ENCODE measurements at regions not wholly inside any gene's neighbourhood (a gene's known extent, or its start where the extent isn't known, plus 50 kb on each side); places are given as distances from the start of the nearest gene placed in this dataset.
A peak's percentile ranks its signal among the peaks of the same experiment; 100 is the strongest.

- Histone ChIP-seq H3K9me3 (ENCODE audit: insufficient read depth, low read length) (no peaks in the 10 kb centered on the region), H3K36me3 (ENCODE audit: low read length) (no peaks in the 10 kb centered on the region), H3K79me2 (ENCODE audit: insufficient read depth, low read length) (no peaks in the 10 kb centered on the region), H3K9me2 (replicated peaks; ENCODE audit: insufficient read depth, low read length) (no peaks in the 10 kb centered on the region), H4K20me1 (ENCODE audit: low read depth, low read length) (no peaks in the 10 kb centered on the region), H3F3A (ENCODE audit: insufficient read depth) (no peaks in the 10 kb centered on the region), H2AFZ (ENCODE audit: low read depth, low read length, severe bottlenecking) (no peak overlapping the region), H3K4me2 (ENCODE audit: low read depth, low read length, poor library complexity, severe bottlenecking) (no peak overlapping the region), H3K27me3 (ENCODE audit: low read length) (no peaks in the 10 kb centered on the region), H3K27ac (ENCODE audit: low read depth, low read length) (no peak overlapping the region), H3K9ac (ENCODE audit: low read length) (no peak overlapping the region), H3K4me3 (ENCODE audit: insufficient read depth, low read length, poor library complexity, severe bottlenecking) (no peak overlapping the region)
- TF ChIP-seq, protein P1, sequence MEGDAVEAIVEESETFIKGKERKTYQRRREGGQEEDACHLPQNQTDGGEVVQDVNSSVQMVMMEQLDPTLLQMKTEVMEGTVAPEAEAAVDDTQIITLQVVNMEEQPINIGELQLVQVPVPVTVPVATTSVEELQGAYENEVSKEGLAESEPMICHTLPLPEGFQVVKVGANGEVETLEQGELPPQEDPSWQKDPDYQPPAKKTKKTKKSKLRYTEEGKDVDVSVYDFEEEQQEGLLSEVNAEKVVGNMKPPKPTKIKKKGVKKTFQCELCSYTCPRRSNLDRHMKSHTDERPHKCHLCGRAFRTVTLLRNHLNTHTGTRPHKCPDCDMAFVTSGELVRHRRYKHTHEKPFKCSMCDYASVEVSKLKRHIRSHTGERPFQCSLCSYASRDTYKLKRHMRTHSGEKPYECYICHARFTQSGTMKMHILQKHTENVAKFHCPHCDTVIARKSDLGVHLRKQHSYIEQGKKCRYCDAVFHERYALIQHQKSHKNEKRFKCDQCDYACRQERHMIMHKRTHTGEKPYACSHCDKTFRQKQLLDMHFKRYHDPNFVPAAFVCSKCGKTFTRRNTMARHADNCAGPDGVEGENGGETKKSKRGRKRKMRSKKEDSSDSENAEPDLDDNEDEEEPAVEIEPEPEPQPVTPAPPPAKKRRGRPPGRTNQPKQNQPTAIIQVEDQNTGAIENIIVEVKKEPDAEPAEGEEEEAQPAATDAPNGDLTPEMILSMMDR (IDR thresholded peaks at IDR 0.05; ENCODE audit: insufficient read depth, low read length, poor library complexity, severe bottlenecking): no peak
- TF ChIP-seq EZH2phosphoT487 (conservative IDR thresholded peaks at IDR 0.05; ENCODE audit: low read length): no peak
Observed at GRCh38 chr9:73083519-73083918, 68.1 kb upstream of the ANXA1 start.

GRCh38 chr9:73081979-73082657 is 69.5 kb upstream of the ANXA1 start:
- no peak overlapping the region for H3K4me2 ChIP-seq (ENCODE audit: low read depth, low read length, poor library complexity, severe bottlenecking)
- H4K20me1 ChIP-seq (ENCODE audit: low read depth, low read length): no peaks in the 10 kb centered on the region
- H3K9me3 ChIP-seq (ENCODE audit: insufficient read depth, low read length): no peaks in the 10 kb centered on the region
- H3K27me3 ChIP-seq (ENCODE audit: low read length): no peaks in the 10 kb centered on the region
- H3F3A ChIP-seq (ENCODE audit: insufficient read depth): no peaks in the 10 kb centered on the region
- H3K4me3 ChIP-seq (ENCODE audit: insufficient read depth, low read length, poor library complexity, severe bottlenecking): no peak overlapping the region
- no peaks in the 10 kb centered on the region for H3K36me3 ChIP-seq (ENCODE audit: low read length)
- no peaks in the 10 kb centered on the region for H3K79me2 ChIP-seq (ENCODE audit: insufficient read depth, low read length)
- no peak for TF ChIP-seq EZH2phosphoT487 (conservative IDR thresholded peaks at IDR 0.05; ENCODE audit: low read length)
- TF ChIP-seq, protein P1 (IDR thresholded peaks at IDR 0.05; ENCODE audit: insufficient read depth, low read length, poor library complexity, severe bottlenecking): peak; percentile 36
- no peak overlapping the region for H3K27ac ChIP-seq (ENCODE audit: low read depth, low read length)
- no peaks in the 10 kb centered on the region for H3K9me2 ChIP-seq (replicated peaks; ENCODE audit: insufficient read depth, low read length)
- no peak overlapping the region for H3K9ac ChIP-seq (ENCODE audit: low read length)
- no peak overlapping the region for H2AFZ ChIP-seq (ENCODE audit: low read depth, low read length, severe bottlenecking)

- H3F3A ChIP-seq (ENCODE audit: insufficient read depth): no peaks in the 10 kb centered on the region
- no peaks in the 10 kb centered on the region for H3K79me2 ChIP-seq (ENCODE audit: insufficient read depth, low read length)
- H3K9me2 ChIP-seq (replicated peaks; ENCODE audit: insufficient read depth, low read length): no peaks in the 10 kb centered on the region
- no peaks in the 10 kb centered on the region for H3K27me3 ChIP-seq (ENCODE audit: low read length)
- TF ChIP-seq EZH2phosphoT487 (conservative IDR thresholded peaks at IDR 0.05; ENCODE audit: low read length): no peak
- TF ChIP-seq, protein P1 (IDR thresholded peaks at IDR 0.05; ENCODE audit: insufficient read depth, low read length, poor library complexity, severe bottlenecking): no peak
- H3K4me2 ChIP-seq (ENCODE audit: low read depth, low read length, poor library complexity, severe bottlenecking): no peak overlapping the region
- H4K20me1 ChIP-seq (ENCODE audit: low read depth, low read length): no peaks in the 10 kb centered on the region
- no peak overlapping the region for H3K9ac ChIP-seq (ENCODE audit: low read length)
- H3K27ac ChIP-seq (ENCODE audit: low read depth, low read length): no peak overlapping the region
- no peaks in the 10 kb centered on the region for H3K36me3 ChIP-seq (ENCODE audit: low read length)
- no peak overlapping the region for H3K4me3 ChIP-seq (ENCODE audit: insufficient read depth, low read length, poor library complexity, severe bottlenecking)
- H3K9me3 ChIP-seq (ENCODE audit: insufficient read depth, low read length): no peaks in the 10 kb centered on the region
- H2AFZ ChIP-seq (ENCODE audit: low read depth, low read length, severe bottlenecking): no peak overlapping the region
Observed at GRCh38 chr9:73080110-73080694, 71.5 kb upstream of the ANXA1 start.

All from SU-DHL-6 (cell line).